ENCODE measurements at regions not wholly inside any gene's neighbourhood (a gene's known extent, or its start where the extent isn't known, plus 50 kb on each side); places are given as distances from the start of the nearest gene placed in this dataset.

DNA sequence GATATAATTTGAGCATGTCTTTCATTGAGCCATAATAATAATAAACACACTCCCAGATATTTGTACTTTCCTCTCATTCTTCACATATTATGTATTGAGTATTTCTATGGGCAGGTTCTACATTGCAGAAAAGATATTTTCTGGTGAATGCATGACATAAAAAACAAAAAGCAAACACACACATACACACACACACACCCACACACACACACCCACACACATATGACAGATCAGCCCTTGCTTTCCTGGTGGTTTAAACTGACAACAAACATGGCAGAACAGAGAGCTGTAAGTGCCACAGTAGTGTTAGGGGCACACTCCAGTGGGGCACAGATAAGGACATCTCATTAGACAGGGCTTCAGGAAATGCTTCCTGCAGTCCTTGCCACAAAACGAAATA, 123.3 kb upstream of the LSM8 start:
- Mint-ChIP-seq H3K36me3 (ENCODE audit: low read depth) (no peaks in the 10 kb centered on the region), H3K27me3 (ENCODE audit: low read depth) (peaks cover 5% of the 10 kb centered on the region), H3K27ac (ENCODE audit: unreplicated experiment) (no peak overlapping the region), H3K9me3 (ENCODE audit: low read depth) (peaks cover 3% of the 10 kb centered on the region), H3K4me1 (ENCODE audit: low read depth) (peaks cover 11% of the 10 kb centered on the region), H3K4me3 (ENCODE audit: unreplicated experiment) (no peak overlapping the region)
- no peak for TF ChIP-seq CTCF (IDR thresholded peaks at IDR 0.05)
- DNase-seq (ENCODE audit: low spot score) = no peak

- H3K4me1 Mint-ChIP-seq (ENCODE audit: low read depth) = peaks cover 11% of the 10 kb centered on the region
- peaks cover 5% of the 10 kb centered on the region for H3K27me3 Mint-ChIP-seq (ENCODE audit: low read depth)
- H3K27ac Mint-ChIP-seq (ENCODE audit: unreplicated experiment) = no peak overlapping the region
- no peak for DNase-seq (ENCODE audit: low spot score)
- no peaks in the 10 kb centered on the region for H3K36me3 Mint-ChIP-seq (ENCODE audit: low read depth)
- no peak overlapping the region for H3K4me3 Mint-ChIP-seq (ENCODE audit: unreplicated experiment)
- no peak for TF ChIP-seq CTCF (IDR thresholded peaks at IDR 0.05)
- H3K9me3 Mint-ChIP-seq (ENCODE audit: low read depth) = peaks cover 3% of the 10 kb centered on the region
Measured at GRCh38 chr7:118061386-118061785, 122.6 kb upstream of the LSM8 start.

- H3K9me3 Mint-ChIP-seq (ENCODE audit: low read depth) = no peaks in the 10 kb centered on the region
- H3K4me3 Mint-ChIP-seq (ENCODE audit: unreplicated experiment) = no peak overlapping the region
- no peaks in the 10 kb centered on the region for H3K4me1 Mint-ChIP-seq (ENCODE audit: low read depth)
- H3K36me3 Mint-ChIP-seq (ENCODE audit: low read depth) = no peaks in the 10 kb centered on the region
- H3K27me3 Mint-ChIP-seq (ENCODE audit: low read depth) = no peaks in the 10 kb centered on the region
- no peak overlapping the region for H3K27ac Mint-ChIP-seq (ENCODE audit: unreplicated experiment)
- TF ChIP-seq CTCF (IDR thresholded peaks at IDR 0.05) = no peak
- no peak for DNase-seq (ENCODE audit: low spot score)
Measured at GRCh38 chr7:118072893-118073674, 110.9 kb upstream of the LSM8 start.

GRCh38 chr7:118075936-118076335, 108.0 kb upstream of the LSM8 start:
- Mint-ChIP-seq H3K9me3 (ENCODE audit: low read depth) (no peaks in the 10 kb centered on the region), H3K27ac (ENCODE audit: unreplicated experiment) (no peak overlapping the region), H3K4me1 (ENCODE audit: low read depth) (peaks cover 3% of the 10 kb centered on the region), H3K4me3 (ENCODE audit: unreplicated experiment) (no peak overlapping the region), H3K27me3 (ENCODE audit: low read depth) (no peaks in the 10 kb centered on the region), H3K36me3 (ENCODE audit: low read depth) (no peaks in the 10 kb centered on the region)
- DNase-seq (ENCODE audit: low spot score) = no peak
- TF ChIP-seq CTCF (IDR thresholded peaks at IDR 0.05) = no peak

GRCh38 chr7:118076564-118076963, 107.4 kb upstream of the LSM8 start:
- no peaks in the 10 kb centered on the region for H3K27me3 Mint-ChIP-seq (ENCODE audit: low read depth)
- H3K4me1 Mint-ChIP-seq (ENCODE audit: low read depth) = peaks cover 3% of the 10 kb centered on the region
- H3K4me3 Mint-ChIP-seq (ENCODE audit: unreplicated experiment) = no peak overlapping the region
- no peak for TF ChIP-seq CTCF (IDR thresholded peaks at IDR 0.05)
- H3K9me3 Mint-ChIP-seq (ENCODE audit: low read depth) = no peaks in the 10 kb centered on the region
- no peak overlapping the region for H3K27ac Mint-ChIP-seq (ENCODE audit: unreplicated experiment)
- no peak for DNase-seq (ENCODE audit: low spot score)
- no peaks in the 10 kb centered on the region for H3K36me3 Mint-ChIP-seq (ENCODE audit: low read depth)

Measured in chondrocyte (in vitro differentiated cells).